Fibroblast of skin of left biceps (primary cell): ENCODE measurements at regions not wholly inside any gene's neighbourhood (a gene's known extent, or its start where the extent isn't known, plus 50 kb on each side); places are given as distances from the start of the nearest gene placed in this dataset.

ENCODE experiments used
- DNase-seq, 2 experiments: peaks; one replicate each; pipeline ENCODE4 v3.0.0-alpha.2; 2013; ENCODE audit warnings: low read depth in 2 of 2

GRCh38 chr5:98482321-98483300 is 290.9 kb upstream of the RGMB start:
- DNase-seq, result no peak

GRCh38 chr5:98483301-98483685 is 290.2 kb upstream of the RGMB start:
- DNase-seq, result peak; percentile 92 to 93

- no peak for DNase-seq
These were observed 284.4 kb upstream of the RGMB start for GRCh38 chr5:98489021-98489420.

GRCh38 chr5:98490348-98490747 is 283.1 kb upstream of the RGMB start:
- DNase-seq, result no peak

- DNase-seq, result no peak
These were observed 281.2 kb upstream of the RGMB start for GRCh38 chr5:98492258-98492657.

- DNase-seq, result no peak
These were observed 276.0 kb upstream of the RGMB start for GRCh38 chr5:98497418-98497817.

GRCh38 chr5:98498028-98498427 is 275.4 kb upstream of the RGMB start:
- no peak for DNase-seq

GRCh38 chr5:98499892-98500291 is 273.6 kb upstream of the RGMB start:
- DNase-seq, result no peak

- no peak for DNase-seq
These were observed 272.7 kb upstream of the RGMB start for GRCh38 chr5:98500811-98501210.

- no peak for DNase-seq
These were observed 269.8 kb upstream of the RGMB start for GRCh38 chr5:98503616-98504015.

- DNase-seq, result no peak
These were observed 269.0 kb upstream of the RGMB start for GRCh38 chr5:98504505-98504904.

- DNase-seq, result no peak
These were observed 263.1 kb upstream of the RGMB start for GRCh38 chr5:98510143-98510985.

GRCh38 chr5:98513380-98513779 is 260.1 kb upstream of the RGMB start:
- DNase-seq, result no peak

- peak in 1 of 2 experiments; percentile 7 for DNase-seq
These were observed 259.2 kb upstream of the RGMB start for GRCh38 chr5:98514215-98514614.

- DNase-seq, result no peak
These were observed 256.8 kb upstream of the RGMB start for GRCh38 chr5:98516701-98517100.

- DNase-seq, result no peak
These were observed 255.7 kb upstream of the RGMB start for GRCh38 chr5:98517560-98518366.

GRCh38 chr5:98518754-98519153 is 254.7 kb upstream of the RGMB start:
- no peak for DNase-seq

- peak; percentile 49 to 62 for DNase-seq
These were observed 253.9 kb upstream of the RGMB start for GRCh38 chr5:98519571-98519970.

- no peak for DNase-seq
These were observed 251.6 kb upstream of the RGMB start for GRCh38 chr5:98521821-98522220.

- DNase-seq, result no peak
These were observed 248.7 kb upstream of the RGMB start for GRCh38 chr5:98524773-98525172.

GRCh38 chr5:98527846-98528245 is 245.6 kb upstream of the RGMB start:
- no peak for DNase-seq

- DNase-seq, result no peak
These were observed 244.1 kb upstream of the RGMB start for GRCh38 chr5:98529321-98529720.
